HG02885 (cell line): ENCODE measurements at regions not wholly inside any gene's neighbourhood (a gene's known extent, or its start where the extent isn't known, plus 50 kb on each side); places are given as distances from the start of the nearest gene placed in this dataset.
A peak's percentile ranks its signal among the peaks of the same experiment; 100 is the strongest.

Experiments
- ATAC-seq: cut with Tn5 transposase; IDR thresholded peaks from one replicate; pipeline ENCODE4 v1.9.1; 2021; ENCODE audit warnings: mild to moderate bottlenecking; ENCODE audit not compliant: unreplicated experiment, poor library complexity

DNA sequence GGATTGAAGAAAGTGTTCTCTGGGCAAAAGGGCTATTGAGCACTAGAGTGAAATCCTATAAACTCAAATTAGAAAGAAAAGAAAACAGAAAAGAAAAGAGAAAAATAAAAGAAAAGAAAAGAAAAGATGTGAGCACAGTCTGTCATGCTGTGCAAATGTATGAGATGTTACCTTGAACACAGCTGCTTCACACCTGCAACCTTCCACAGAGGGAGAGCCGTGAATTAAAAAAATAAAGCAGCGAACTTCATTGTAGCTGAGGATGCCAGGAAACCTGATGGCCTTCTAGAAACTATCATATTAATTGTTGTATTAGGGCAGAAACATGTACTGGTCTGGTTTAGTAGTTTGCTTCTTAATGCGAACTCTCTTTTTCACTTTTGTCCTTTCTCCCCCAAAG, 88.0 kb upstream of the SATB1 start:
- no peak for ATAC-seq

DNA sequence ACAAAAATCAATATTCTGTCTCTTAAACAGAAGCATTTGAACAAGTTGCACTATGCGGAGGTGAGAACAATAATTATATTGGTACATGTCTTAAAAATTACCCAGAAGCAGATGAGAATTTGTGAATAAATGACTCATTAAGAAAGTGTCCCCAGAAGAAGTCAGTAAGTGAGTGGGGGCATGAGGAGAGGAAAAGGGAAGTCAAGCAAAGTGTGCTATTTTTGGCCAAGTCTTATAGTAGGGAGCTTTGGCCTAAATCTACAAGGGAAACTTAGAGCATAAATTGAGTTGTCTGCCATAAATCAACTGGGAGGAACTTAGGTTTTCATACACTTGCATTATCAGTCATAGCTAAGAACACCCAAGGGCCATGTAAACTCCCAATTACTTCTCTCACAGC, 86.9 kb upstream of the SATB1 start:
- ATAC-seq: no peak

DNA sequence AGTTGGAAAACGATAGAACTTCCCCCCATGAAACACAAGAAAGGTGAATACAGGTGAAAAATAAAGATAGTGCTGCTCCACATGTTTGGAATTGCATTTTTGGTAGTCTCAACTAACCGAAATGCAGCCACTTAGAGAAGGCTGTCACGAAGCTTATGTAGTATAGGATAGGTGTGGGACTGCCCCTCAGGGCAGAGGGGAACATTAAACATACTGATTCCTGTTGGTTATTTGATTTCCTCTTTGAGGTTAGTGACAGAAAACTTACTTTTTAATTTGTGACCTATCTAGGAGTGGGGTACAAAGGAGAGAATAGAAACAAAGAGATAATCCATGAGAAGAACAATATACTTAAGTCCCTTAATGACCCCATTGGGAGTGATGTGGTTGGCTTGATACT, 85.8 kb upstream of the SATB1 start:
- ATAC-seq: no peak

DNA sequence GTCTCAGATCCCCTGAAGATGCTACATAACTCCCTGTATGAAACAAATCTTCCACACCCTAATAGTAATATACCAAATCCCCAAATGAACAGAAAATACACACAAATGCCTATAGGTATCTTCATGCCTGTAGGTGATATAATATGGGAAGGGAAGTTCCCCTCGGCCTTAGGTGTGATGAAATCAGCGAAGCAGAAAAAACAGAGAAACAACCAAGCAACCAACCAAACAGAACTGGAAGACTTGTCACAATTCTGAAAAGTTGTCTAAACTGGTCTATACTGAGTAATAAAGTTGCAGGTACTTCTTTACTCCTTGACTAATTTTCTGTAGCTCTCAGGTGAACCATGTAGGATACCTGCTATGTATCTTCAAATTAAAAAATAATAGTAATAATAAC, 82.2 kb upstream of the SATB1 start:
- no peak for ATAC-seq

DNA sequence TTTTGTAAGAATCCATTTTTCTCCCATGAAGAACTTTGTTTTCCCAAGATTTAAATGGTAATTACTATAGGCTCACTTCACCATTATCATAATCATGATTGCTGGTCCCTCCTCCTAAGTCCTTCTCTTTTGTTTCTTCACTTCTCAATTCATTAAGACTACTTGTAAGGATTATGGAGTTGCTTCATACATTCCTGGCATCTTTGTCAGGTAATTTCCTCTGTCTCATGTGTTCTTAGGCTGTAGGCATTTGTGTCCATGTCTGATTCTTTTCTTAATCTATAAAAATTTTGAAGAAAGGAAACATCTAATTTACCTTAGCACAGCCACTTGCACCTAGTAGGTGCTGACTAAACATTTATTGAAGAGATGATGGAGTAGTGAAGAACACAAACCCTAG, 79.9 kb upstream of the SATB1 start:
- ATAC-seq: no peak

DNA sequence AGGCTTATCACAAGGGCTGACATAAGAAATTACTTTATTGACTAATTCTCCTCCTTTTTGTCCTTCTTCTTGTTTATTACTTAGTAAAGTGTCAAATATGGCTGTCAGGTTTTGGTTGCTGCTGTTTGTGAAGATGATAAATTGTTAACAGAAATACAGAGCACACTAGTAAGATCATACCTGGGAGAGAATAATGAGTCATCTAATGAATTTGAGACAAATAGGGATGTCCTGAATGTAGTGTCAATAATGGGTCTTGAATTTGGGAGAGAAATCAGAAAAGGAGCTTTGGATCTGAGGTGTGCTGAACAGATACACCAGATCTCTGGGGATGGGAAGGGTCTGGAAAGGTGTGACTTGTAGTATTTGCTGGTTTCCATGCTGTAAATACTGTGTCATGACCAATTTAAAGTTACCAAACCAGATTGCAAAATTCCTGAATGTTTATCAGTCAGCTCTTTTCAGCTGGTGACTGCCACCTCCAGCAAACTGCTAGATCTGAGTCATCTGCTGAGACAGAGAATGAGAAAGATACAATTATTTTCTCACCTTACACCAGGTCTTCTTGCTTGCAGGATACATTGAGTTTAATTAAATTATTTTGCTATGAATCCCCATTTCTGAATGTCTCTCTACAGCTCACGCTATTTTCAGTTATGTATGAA, 76.7 kb upstream of the SATB1 start:
- ATAC-seq: no peak

DNA sequence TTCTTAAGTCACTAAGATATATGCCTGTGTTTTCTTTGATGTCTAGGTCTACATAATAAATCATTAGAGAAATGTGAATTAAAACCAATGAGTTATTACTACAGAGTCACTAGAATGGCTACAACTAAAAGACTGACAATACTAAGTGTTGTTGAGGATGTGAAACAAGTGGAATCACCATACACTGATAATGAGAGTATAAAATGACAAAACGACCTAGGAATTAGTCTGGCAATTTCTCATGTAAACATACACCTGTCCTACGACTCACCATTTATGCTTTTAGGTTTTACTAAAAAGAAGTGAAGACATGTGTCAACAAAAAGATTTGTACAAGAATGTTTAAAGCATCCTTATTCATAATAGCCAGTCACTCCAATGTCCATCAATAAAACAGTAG, 75.2 kb upstream of the SATB1 start:
- no peak for ATAC-seq

DNA sequence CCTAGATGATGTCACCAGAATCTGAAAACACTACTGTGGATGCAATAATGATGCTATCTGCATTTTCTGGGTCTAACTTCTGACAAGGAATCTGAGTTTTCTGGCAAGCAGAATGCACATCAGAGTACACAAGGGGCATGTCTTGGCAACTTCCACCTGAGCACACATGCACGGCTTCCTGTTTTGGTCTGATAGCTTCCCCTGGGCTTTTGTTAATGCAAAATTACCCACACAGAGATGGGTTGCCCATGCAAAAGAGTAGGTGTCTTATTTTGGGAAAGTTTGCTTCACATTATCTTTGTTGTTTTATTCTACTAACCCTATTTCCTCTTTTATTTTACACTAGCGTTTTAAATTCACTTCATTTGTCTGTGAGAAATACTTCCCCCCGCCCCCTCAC, 74.2 kb upstream of the SATB1 start:
- ATAC-seq: peak; percentile 81

DNA sequence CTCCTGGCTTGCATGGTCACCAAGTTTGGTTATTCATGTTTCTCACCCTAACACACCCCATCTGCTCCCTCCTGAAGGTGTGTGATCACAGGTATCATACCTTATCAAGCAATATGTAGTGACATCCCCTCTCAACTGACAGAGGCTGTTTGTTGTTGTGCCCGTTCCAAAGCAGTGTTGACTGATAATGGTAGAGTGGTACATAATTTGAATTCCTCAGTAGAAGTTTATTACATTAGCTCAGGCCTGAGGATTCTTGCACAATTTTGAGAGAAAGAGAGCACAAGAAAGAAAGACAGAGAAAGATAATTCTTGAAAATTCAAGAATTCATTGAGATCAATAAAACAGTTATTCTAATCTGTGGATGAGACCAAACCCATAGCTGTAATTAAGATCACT, 69.1 kb upstream of the SATB1 start:
- ATAC-seq: no peak

DNA sequence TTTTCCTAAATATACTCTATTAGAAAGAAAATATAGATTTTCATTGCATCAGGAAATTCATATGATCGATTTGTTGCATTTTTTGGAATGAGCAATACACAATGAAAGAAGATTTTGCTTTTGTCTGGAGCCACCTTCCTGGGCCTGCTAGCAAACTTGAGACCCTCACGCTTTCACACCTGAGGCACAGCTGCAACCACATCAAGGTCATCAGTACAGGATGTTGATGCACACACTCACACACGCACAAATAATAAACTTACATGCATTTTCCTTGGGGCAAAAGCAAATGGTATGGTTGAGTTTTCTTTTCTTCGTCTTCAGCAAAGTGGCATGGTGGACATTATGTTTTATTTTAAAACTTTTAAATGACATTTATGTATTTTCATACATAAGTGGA, 64.8 kb upstream of the SATB1 start:
- no peak for ATAC-seq

DNA sequence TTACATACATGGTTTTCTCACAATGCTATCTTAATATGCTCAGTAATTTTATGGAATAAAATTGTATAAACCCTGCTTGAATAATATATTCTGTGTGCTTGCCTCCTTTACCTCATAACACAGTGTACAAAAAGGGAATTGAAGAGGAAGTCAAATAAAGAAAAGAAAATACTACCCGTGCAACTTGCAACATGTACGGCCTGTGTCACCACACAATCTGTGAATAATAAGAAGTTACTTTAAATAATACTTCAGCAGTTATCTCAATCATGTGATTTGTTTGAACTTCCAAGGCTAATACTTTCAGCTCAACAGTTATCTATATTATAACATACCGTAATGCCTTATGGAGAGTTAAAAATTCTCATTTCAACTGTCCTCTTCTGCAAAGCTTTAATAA, 58.1 kb upstream of the SATB1 start:
- ATAC-seq: no peak

DNA sequence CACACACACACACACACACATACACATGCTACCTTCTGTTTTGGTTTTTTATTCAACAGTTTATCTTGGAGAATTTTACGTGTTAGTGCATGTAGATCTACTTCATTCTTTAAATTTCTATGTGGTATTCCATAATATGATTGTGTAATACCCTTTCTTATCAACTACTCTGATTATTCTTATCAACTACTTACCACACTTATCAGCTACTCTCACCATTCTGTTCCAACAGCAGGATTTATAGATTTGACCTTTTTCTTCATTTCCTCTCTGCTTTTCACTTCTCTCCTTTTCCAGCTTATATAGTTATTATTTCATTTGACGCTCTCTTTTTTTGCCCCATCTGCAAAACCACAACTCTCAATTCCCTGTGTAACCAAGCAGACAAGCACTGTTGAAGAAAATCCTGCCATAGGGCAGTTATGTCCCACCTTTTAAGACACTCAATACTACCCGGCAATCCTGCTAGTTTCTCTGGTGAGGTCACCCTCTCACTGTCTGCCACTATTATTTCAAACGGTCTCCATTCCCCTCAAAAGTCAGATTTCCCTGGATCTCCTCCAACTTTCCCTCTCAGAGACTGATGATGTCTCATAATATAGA, 56.9 kb upstream of the SATB1 start:
- ATAC-seq: no peak

DNA sequence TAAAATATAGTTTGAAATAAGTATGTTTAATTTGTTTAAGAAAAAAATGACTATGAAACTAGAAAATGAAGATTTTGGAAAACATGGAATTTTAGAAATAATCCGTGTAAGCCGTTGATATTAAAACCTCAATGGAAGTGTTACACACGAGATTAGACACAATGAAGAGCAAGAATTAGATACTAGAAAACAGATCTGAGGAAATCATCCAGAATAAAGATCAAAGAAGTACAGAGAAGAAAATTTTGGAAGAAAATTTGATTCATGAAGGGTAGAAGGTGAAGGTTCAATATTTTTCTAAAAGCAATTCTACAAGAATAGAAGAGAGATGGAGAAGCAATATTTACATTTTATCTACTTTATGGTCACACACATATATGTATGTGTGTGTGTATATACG, 52.5 kb upstream of the SATB1 start:
- ATAC-seq: no peak
